ENCODE measurements at regions not wholly inside any gene's neighbourhood (a gene's known extent, or its start where the extent isn't known, plus 50 kb on each side); places are given as distances from the start of the nearest gene placed in this dataset.

- TF ChIP-seq CBX2 (IDR thresholded peaks at IDR 0.05; ENCODE audit: low read depth, low read length) (no peak), CBX2 (CRISPR knock-in tag; IDR thresholded peaks at IDR 0.05; ENCODE audit: low read depth) (no peak), EED (CRISPR knock-in tag; IDR thresholded peaks at IDR 0.05) (no peak)
Measured at GRCh38 chr20:63072231-63072791, 65.5 kb upstream of the BHLHE23 start.

All from HepG2 (cell line).